Transverse colon (tissue), 4 donors: ENCODE measurements at regions not wholly inside any gene's neighbourhood (a gene's known extent, or its start where the extent isn't known, plus 50 kb on each side); places are given as distances from the start of the nearest gene placed in this dataset.

Source experiments
- DNase-seq: peaks from one replicate; pipeline ENCODE4 v3.0.0-alpha.2; 2019
- H3K27ac ChIP-seq, 4 donors: fragments of 200-600 bp; sonication (generic); 2 replicates each; pipeline ENCODE4 v1.5.1; 2016 to 2018; ENCODE audit warnings: inconsistent platforms in 4 of 4
- H3K27me3 ChIP-seq: fragments of 200-600 bp; sonication (generic); 2 replicates; pipeline ENCODE4 v1.5.1; 2017; ENCODE audit warnings: inconsistent platforms
- H3K36me3 ChIP-seq, 4 donors: fragments of 200-600 bp; sonication (generic); 2 replicates each; pipeline ENCODE4 v1.5.1; 2017 to 2019; ENCODE audit warnings: inconsistent platforms in 4 of 4
- H3K4me1 ChIP-seq, 4 donors: fragments of 200-600 bp; sonication (generic); 2 replicates each; pipeline ENCODE4 v1.5.1; 2017 to 2020; ENCODE audit warnings: inconsistent platforms in 4 of 4
- H3K4me3 ChIP-seq, 4 donors: fragments of 200-600 bp; sonication (generic); 1 replicate in 1 of 4; 2 replicates in 3 of 4; pipeline versions ENCODE4 v1.5.1 to v1.6.1; 2017 to 2019; ENCODE audit warnings: inconsistent platforms in 4 of 4
- H3K9me3 ChIP-seq, 2 donors: fragments of 200-600 bp; sonication (generic); 2 replicates each; pipeline ENCODE4 v1.5.1; 2017 to 2019; ENCODE audit warnings: inconsistent platforms in 2 of 2
- CTCF ChIP-seq, 5 experiments: fragments of 200-600 bp in 3 of 5; fragments of 450-650 bp in 2 of 5; sonication (generic) in 3 of 5; IDR thresholded peaks; 1 replicate in 2 of 5; 2 replicates in 3 of 5; pipeline ENCODE4 v1.5.1; 2016 to 2017; ENCODE audit warnings: antibody characterized with exemption in 5 of 5, inconsistent platforms in 3 of 5, mild to moderate bottlenecking in 2 of 5, moderate library complexity in 1 of 5
- EP300 ChIP-seq: sonication (generic); formaldehyde crosslinking; IDR thresholded peaks from one replicate; pipeline ENCODE4 v1.6.1; 2017; ENCODE audit warnings: antibody characterized with exemption, low read depth
- POLR2A ChIP-seq: fragments of 450-650 bp; IDR thresholded peaks from one replicate; pipeline ENCODE4 v1.6.1; 2016; ENCODE audit warnings: antibody characterized with exemption, mild to moderate bottlenecking, moderate library complexity
- POLR2AphosphoS5 ChIP-seq, 3 donors: sonication (generic); formaldehyde crosslinking; IDR thresholded peaks; one replicate each; pipeline ENCODE4 v1.6.1; 2016; ENCODE audit warnings: antibody characterized with exemption in 3 of 3
- WGBS, 2 donors: methylation state at CpG; one replicate each; pipeline ENCODE4 v1.1.5; 2018; ENCODE audit warnings: low coverage in 1 of 2; 5-methylcytosine and 5-hydroxymethylcytosine counted together
- in situ Hi-C, 4 donors: fragments of 200-750 bp; cut with MboI; loops; one replicate each; pipeline versions ENCODE4 v1.15.0 to v1.15.1; 2017; ENCODE audit warnings: low sequenced_read_pairs in 3 of 4, low pct_ligation_motif_present in 1 of 4, low pct_unique_long_range_greater_than_20kb in 1 of 4
- intact Hi-C: fragments of 100-400 bp; cut with DNase I; formaldehyde crosslinking; loops from one replicate; pipeline ENCODE4 v1.15.1; 2023; ENCODE audit warnings: low total_unique reads

- Histone ChIP-seq H3K9me3 (no peaks in the 10 kb centered on the region), H3K27me3 (no peaks in the 10 kb centered on the region), H3K36me3 (no peaks in the 10 kb centered on the region), H3K4me3 (no peak overlapping the region), H3K27ac (no peak overlapping the region), H3K4me1 (no peaks in the 10 kb centered on the region)
- intact Hi-C loops: no loop called here
- no peak for DNase-seq
- in situ Hi-C loops: no loop called here
- TF ChIP-seq POLR2AphosphoS5 (IDR thresholded peaks at IDR 0.05): no peak
- no peak for TF ChIP-seq POLR2A
- no peak for TF ChIP-seq EP300
- TF ChIP-seq CTCF (IDR thresholded peaks at IDR 0.05): no peak
- WGBS, 2 donors: 69 to 88% methylated on average over 3 to 4 of the region's 4 CpGs
Measured at GRCh38 chr2:105618351-105618659, 126.4 kb upstream of the NCK2 start.

- no peaks in the 10 kb centered on the region for H3K9me3 ChIP-seq
- intact Hi-C loops: no loop called here
Measured at GRCh38 chr2:105617631-105618350, 126.9 kb upstream of the NCK2 start.

GRCh38 chr2:105615305-105615704, 129.4 kb upstream of the NCK2 start:
- H3K27ac ChIP-seq: peak overlapping the region in 3 of 4 donors; percentile 49 to 79 (median 66)
- no peaks in the 10 kb centered on the region for H3K9me3 ChIP-seq
- peaks cover 6 to 26% (median 14%) of the 10 kb centered on the region in 4 donors for H3K4me1 ChIP-seq
- intact Hi-C loops: no loop called here
- 51 to 70% methylated on average over 6 to 8 of the region's 8 CpGs for WGBS, 2 donors
- TF ChIP-seq POLR2A: no peak
- no peak for TF ChIP-seq EP300
- peak in 1 of 3 donors; percentile 38 for TF ChIP-seq POLR2AphosphoS5 (IDR thresholded peaks at IDR 0.05)
- TF ChIP-seq CTCF (IDR thresholded peaks at IDR 0.05): no peak
- in situ Hi-C loops: no loop called here
- DNase-seq: no peak
- no peaks in the 10 kb centered on the region for H3K27me3 ChIP-seq
- peak overlapping the region in 3 of 4 donors; percentile 26 to 35 (median 35) for H3K4me3 ChIP-seq
- no peaks in the 10 kb centered on the region for H3K36me3 ChIP-seq

More at GRCh38 chr2:105617631-105618350, 126.9 kb upstream of the NCK2 start:
- Histone ChIP-seq H3K27me3 (no peaks in the 10 kb centered on the region), H3K27ac (no peak overlapping the region), H3K4me3 (no peak overlapping the region), H3K4me1 (peaks cover 0 to 2% (median under 1%) of the 10 kb centered on the region in 4 donors), H3K36me3 (no peaks in the 10 kb centered on the region)
- 74 to 85% methylated on average over 5 to 12 of the region's 12 CpGs for whole genome bisulfite sequencing, 2 donors
- TF ChIP-seq POLR2AphosphoS5 (IDR thresholded peaks at IDR 0.05): no peak
- no peak for TF ChIP-seq POLR2A
- no peak for TF ChIP-seq EP300
- TF ChIP-seq CTCF (IDR thresholded peaks at IDR 0.05): no peak
- in situ Hi-C loops: no loop called here
- no peak for DNase-seq

- Histone ChIP-seq H3K4me3 (no peak overlapping the region), H3K27ac (peak overlapping the region; percentile 31 to 60 (median 44)), H3K4me1 (peaks cover 6 to 35% (median 20%) of the 10 kb centered on the region in 4 donors), H3K27me3 (no peaks in the 10 kb centered on the region), H3K9me3 (no peaks in the 10 kb centered on the region), H3K36me3 (no peaks in the 10 kb centered on the region)
- TF ChIP-seq EP300 (no peak), POLR2AphosphoS5 (IDR thresholded peaks at IDR 0.05) (peak in 1 of 3 donors; percentile 12)
- DNase-seq: no peak
- in situ Hi-C loops: no loop called here
- 24 to 41% methylated on average over 4 to 6 of the region's 6 CpGs for WGBS, 2 donors
- intact Hi-C loops: no loop called here
Measured at GRCh38 chr2:105611811-105612424, 132.8 kb upstream of the NCK2 start.
